Inflammatory macrophage treated with lipopolysaccharide for 4 hours (primary cell): ENCODE measurements at regions not wholly inside any gene's neighbourhood (a gene's known extent, or its start where the extent isn't known, plus 50 kb on each side); places are given as distances from the start of the nearest gene placed in this dataset.
A peak's percentile ranks its signal among the peaks of the same experiment; 100 is the strongest.

Experiments used
- DNase-seq: peaks from one replicate; pipeline ENCODE4 v3.0.0-alpha.2; 2020

GRCh38 chr13:29991343-29991742 is 140.9 kb upstream of the UBL3 start:
- DNase-seq = no peak

- DNase-seq = no peak
Observed at GRCh38 chr13:29987340-29987739, 136.9 kb upstream of the UBL3 start.

- no peak for DNase-seq
Observed at GRCh38 chr13:29980339-29980738, 129.9 kb upstream of the UBL3 start.

- DNase-seq = peak; percentile 13
Observed at GRCh38 chr13:29978211-29978610, 127.8 kb upstream of the UBL3 start.

GRCh38 chr13:29977476-29978120 is 127.2 kb upstream of the UBL3 start:
- DNase-seq = no peak

- no peak for DNase-seq
Observed at GRCh38 chr13:29976535-29976934, 126.1 kb upstream of the UBL3 start.

GRCh38 chr13:29975283-29975682 is 124.9 kb upstream of the UBL3 start:
- DNase-seq = peak; percentile 16

GRCh38 chr13:29969286-29969685 is 118.9 kb upstream of the UBL3 start:
- no peak for DNase-seq

GRCh38 chr13:29964181-29964845 is 113.9 kb upstream of the UBL3 start:
- no peak for DNase-seq

- no peak for DNase-seq
Observed at GRCh38 chr13:29963089-29963488, 112.7 kb upstream of the UBL3 start.

GRCh38 chr13:29961036-29961670 is 110.7 kb upstream of the UBL3 start:
- DNase-seq = no peak

GRCh38 chr13:29959603-29960002 is 109.2 kb upstream of the UBL3 start:
- no peak for DNase-seq

GRCh38 chr13:29959086-29959485 is 108.7 kb upstream of the UBL3 start:
- no peak for DNase-seq

GRCh38 chr13:29958476-29958875 is 108.1 kb upstream of the UBL3 start:
- no peak for DNase-seq

GRCh38 chr13:29957320-29957719 is 106.9 kb upstream of the UBL3 start:
- DNase-seq = no peak

GRCh38 chr13:29956853-29957252 is 106.4 kb upstream of the UBL3 start:
- no peak for DNase-seq

GRCh38 chr13:29955137-29955650 is 104.8 kb upstream of the UBL3 start:
- no peak for DNase-seq

- no peak for DNase-seq
Observed at GRCh38 chr13:29954082-29955028, 103.9 kb upstream of the UBL3 start.

GRCh38 chr13:29953542-29953941 is 103.1 kb upstream of the UBL3 start:
- peak; percentile 12 for DNase-seq

- no peak for DNase-seq
Observed at GRCh38 chr13:29952245-29952644, 101.8 kb upstream of the UBL3 start.

- no peak for DNase-seq
Observed at GRCh38 chr13:29948791-29949190, 98.4 kb upstream of the UBL3 start.

- DNase-seq = no peak
Observed at GRCh38 chr13:29948244-29948643, 97.8 kb upstream of the UBL3 start.

GRCh38 chr13:29947839-29948238 is 97.4 kb upstream of the UBL3 start:
- no peak for DNase-seq
